HepG2 (cell line): ENCODE measurements at regions not wholly inside any gene's neighbourhood (a gene's known extent, or its start where the extent isn't known, plus 50 kb on each side); places are given as distances from the start of the nearest gene placed in this dataset.

Experiments used
- ATAC-seq: fragments of 200-7000 bp; cut with Tn5 transposase; 3 replicates; pipeline ENCODE4 v1.9.1; 2020; ENCODE audit warnings: mild to moderate bottlenecking, moderate library complexity
- BruUV-seq: library from RNA; stranded (reverse); fragments of 400-500 nt; replicated peaks from 2 replicates; lab custom pipeline; 2021; lab: Mats Ljungman, UMichigan
- CTCF ChIA-PET: fragments of 300-600 bp; formaldehyde crosslinking; extraction: SDS; loops from one replicate; lab custom pipeline; 2021; ENCODE audit warnings: low total read pairs, inconsistent platforms, low intra/inter-chr PET ratio; lab: Yijun Ruan, JAX
- POLR2A ChIA-PET: fragments of 350-600 bp; sonication (Branson Sonifier 250); formaldehyde crosslinking; loops from one replicate; lab custom pipeline; 2020; ENCODE audit warnings: antibody characterized with exemption, inconsistent platforms; lab: Yijun Ruan, JAX
- DNase-seq: peaks from one replicate; pipeline ENCODE4 v3.0.0-alpha.2; 2015; ENCODE audit warnings: low spot score
- FAIRE-seq: peaks from 3 replicates; lab custom pipeline; 2011; peaks lifted over from hg19 to GRCh38; lab: Jason Lieb, UNC
- H2AFZ ChIP-seq: one replicate; pipeline ENCODE4 v1.6.1; 2011; ENCODE audit warnings: low read length, inconsistent platforms
- H3K27ac ChIP-seq: fragments of 300-600 bp; 3 replicates; pipeline ENCODE4 v1.8.0; 2011; ENCODE audit warnings: mixed run types, mild to moderate bottlenecking, mixed read lengths, low read length, inconsistent platforms; ENCODE audit not compliant: insufficient read depth; ENCODE audit errors: extremely low read length
- H3K27me3 ChIP-seq, 2 experiments: fragments of 200-600 bp in 1 of 2; 2 replicates in 1 of 2; 3 replicates in 1 of 2; pipeline versions ENCODE4 v1.6.0 to v1.8.0; 2011; ENCODE audit warnings: low read length in 2 of 2, mild to moderate bottlenecking in 2 of 2, moderate library complexity in 2 of 2, inconsistent platforms in 1 of 2; ENCODE audit not compliant: insufficient read depth in 2 of 2, control insufficient read depth in 1 of 2
- H3K36me3 ChIP-seq, 2 experiments: fragments of 200-600 bp in 1 of 2; replicated peaks in 1 of 2; 2 replicates in 1 of 2; 3 replicates in 1 of 2; pipeline versions ENCODE4 v1.5.1 to v1.8.0; 2011; ENCODE audit warnings: low read length in 2 of 2, inconsistent platforms in 1 of 2; ENCODE audit not compliant: insufficient read depth in 2 of 2, control insufficient read depth in 1 of 2
- H3K4me1 ChIP-seq: 2 replicates; pipeline ENCODE4 v1.5.1; 2012; ENCODE audit warnings: low read length, inconsistent platforms; ENCODE audit not compliant: insufficient read depth
- H3K4me2 ChIP-seq: 2 replicates; pipeline ENCODE4 v1.6.0; 2011; ENCODE audit warnings: low read depth, low read length, inconsistent platforms
- H3K4me3 ChIP-seq, 3 experiments: fragments of 200-600 bp in 1 of 3; sonication (generic), shearing (Covaris generic) in 1 of 3; replicated peaks in 1 of 3; 2 replicates each; pipeline ENCODE4 v1.5.1; 2011 to 2016; ENCODE audit warnings: low read length in 3 of 3, inconsistent platforms in 2 of 3, low read depth in 2 of 3, mild to moderate bottlenecking in 2 of 3, control low read depth in 1 of 3, mixed read lengths in 1 of 3; ENCODE audit not compliant: insufficient read depth in 1 of 3
- H3K79me2 ChIP-seq: one replicate; pipeline ENCODE4 v1.6.1; 2011; ENCODE audit warnings: low read length, inconsistent platforms; ENCODE audit not compliant: insufficient read depth
- H3K9ac ChIP-seq: 2 replicates; pipeline ENCODE4 v1.6.0; 2011; ENCODE audit warnings: mild to moderate bottlenecking, low read depth, low read length, inconsistent platforms; ENCODE audit not compliant: insufficient read depth
- H3K9me3 ChIP-seq: 2 replicates; pipeline ENCODE4 v1.5.1; 2012; ENCODE audit warnings: mild to moderate bottlenecking, low read length
- H4K20me1 ChIP-seq: 2 replicates; pipeline ENCODE4 v1.6.0; 2011; ENCODE audit warnings: inconsistent platforms, mild to moderate bottlenecking, low read length, moderate library complexity; ENCODE audit not compliant: insufficient read depth
- AHDC1 ChIP-seq: sonication (generic); formaldehyde crosslinking; IDR thresholded peaks from 2 replicates; pipeline ENCODE4 v1.5.1; 2020; ENCODE audit warnings: mild to moderate bottlenecking, missing genetic modification reagents, borderline replicate concordance
- CCAR2 ChIP-seq: fragments of 200-400 bp; formaldehyde crosslinking; optimal IDR thresholded peaks from 2 replicates; pipeline ENCODE3; 2018; ENCODE audit warnings: low read depth, mild to moderate bottlenecking, low read length, moderate library complexity
- DMAP1 ChIP-seq: IDR thresholded peaks from 2 replicates; pipeline ENCODE4 v1.6.1; 2016
- HDAC6 ChIP-seq: fragments of 200-600 bp; sonication (generic); IDR thresholded peaks from 2 replicates; pipeline ENCODE4 v1.7.0; 2017; ENCODE audit warnings: mild to moderate bottlenecking, antibody characterized with exemption, low read length, low read depth
- NAIF1 ChIP-seq: sonication (generic); formaldehyde crosslinking; IDR thresholded peaks from 2 replicates; pipeline ENCODE4 v1.5.0; 2020; ENCODE audit warnings: mild to moderate bottlenecking, missing genetic modification reagents, borderline replicate concordance
- SP4 ChIP-seq: sonication (generic); formaldehyde crosslinking; IDR thresholded peaks from 2 replicates; pipeline ENCODE4 v1.8.1; 2023; ENCODE audit warnings: mild to moderate bottlenecking, missing genetic modification reagents
- ZNF572 ChIP-seq: sonication (generic); formaldehyde crosslinking; IDR thresholded peaks from 2 replicates; pipeline ENCODE4 v1.5.1; 2020; ENCODE audit warnings: mild to moderate bottlenecking, missing genetic modification reagents
- ZNF772 ChIP-seq: sonication (generic); formaldehyde crosslinking; IDR thresholded peaks from 2 replicates; pipeline ENCODE4 v1.5.0; 2020; ENCODE audit warnings: mild to moderate bottlenecking, missing genetic modification reagents
- ZSCAN9 ChIP-seq: IDR thresholded peaks from 2 replicates; pipeline ENCODE4 v1.6.1; 2016; ENCODE audit warnings: borderline replicate concordance
- WGBS: methylation state at CpG from one replicate; pipeline ENCODE4 v1.1.6; 2017; ENCODE audit warnings: low lambda C conversion rate; 5-methylcytosine and 5-hydroxymethylcytosine counted together
- in situ Hi-C: cut with HindIII; loops from 2 replicates; pipeline ENCODE4 v1.10.0; 2017; ENCODE audit warnings: low pct_unique_long_range_greater_than_20kb; ENCODE audit not compliant: extremely low pct_ligation_motif_present
- intact Hi-C: fragments of 100-400 bp; cut with micrococcal nuclease; formaldehyde crosslinking; loops from one replicate; pipeline ENCODE4 v1.10.0; 2022; ENCODE audit not compliant: unreplicated experiment

- TF ChIP-seq AHDC1 (CRISPR knock-in tag) (no peak), ZSCAN9 (CRISPR knock-in tag) (no peak)
Observed at GRCh38 chr14:23828001-23828400, 125.6 kb upstream of the DHRS4 start (continued).

GRCh38 chr14:23828616-23829015 is 125.0 kb upstream of the DHRS4 start:
- no TSS peak for BruUV-seq
- no peaks in the 10 kb centered on the region for H3K36me3 ChIP-seq
- FAIRE-seq, result no peak

More at GRCh38 chr14:23828616-23829015, 125.0 kb upstream of the DHRS4 start:
- no peak overlapping the region for H3K9ac ChIP-seq
- H2AFZ ChIP-seq, result no peak overlapping the region
- no peak for DNase-seq
- WGBS, result 77% methylated on average over 1 of the region's 1 CpG
- H4K20me1 ChIP-seq, result no peaks in the 10 kb centered on the region
- H3K27me3 ChIP-seq, result peaks cover 0 to 19% of the 10 kb centered on the region in 2 experiments; a peak in 2 of 5 replicates
- ChIA-PET POLR2A (interaction anchor here (1.0 kb wide), 1 partner anchor 265 kb away, joined by 3 read pairs; the partner anchor contains the start of gene PCK2), CTCF (no interaction called here)
- in situ Hi-C loops, result no loop called here
- H3K79me2 ChIP-seq, result no peaks in the 10 kb centered on the region
- H3K4me2 ChIP-seq, result no peak overlapping the region
- no peak overlapping the region for H3K4me3 ChIP-seq
- no peak overlapping the region for H3K27ac ChIP-seq
- no peak for ATAC-seq
- intact Hi-C loops, result no loop called here
- H3K9me3 ChIP-seq, result no peaks in the 10 kb centered on the region
- H3K4me1 ChIP-seq, result peaks cover 25% of the 10 kb centered on the region
- TF ChIP-seq ZNF572 (no peak), ZNF772 (CRISPR knock-in tag) (no peak), NAIF1 (CRISPR knock-in tag) (no peak), SP4 (CRISPR knock-in tag) (no peak), CCAR2 (peak; percentile 7), HDAC6 (no peak), DMAP1 (CRISPR knock-in tag) (no peak)
